Gastroesophageal sphincter (tissue), 4 donors: ENCODE measurements at regions not wholly inside any gene's neighbourhood (a gene's known extent, or its start where the extent isn't known, plus 50 kb on each side); places are given as distances from the start of the nearest gene placed in this dataset.

ENCODE experiments used
- ATAC-seq: fragments of 150-250 bp; one replicate; pipeline ENCODE4 v1.9.1; 2016; ENCODE audit warnings: mild to moderate bottlenecking, moderate library complexity
- H3K27ac ChIP-seq, 4 donors: fragments of 200-600 bp; sonication (generic) in 3 of 4; 1 replicate in 3 of 4; 2 replicates in 1 of 4; pipeline ENCODE4 v1.5.1; 2016 to 2019
- H3K27me3 ChIP-seq: fragments of 200-600 bp; sonication (generic); one replicate; pipeline ENCODE4 v1.5.1; 2019
- H3K36me3 ChIP-seq, 2 donors: fragments of 200-600 bp; sonication (generic); one replicate each; pipeline ENCODE4 v1.5.1; 2019; ENCODE audit warnings: control low read depth in 1 of 2
- H3K4me1 ChIP-seq, 3 donors: fragments of 200-600 bp; sonication (generic); 1 replicate in 2 of 3; 2 replicates in 1 of 3; pipeline ENCODE4 v1.5.1; 2016 to 2019; ENCODE audit warnings: control low read depth in 2 of 3
- H3K4me3 ChIP-seq, 2 donors: fragments of 200-600 bp; sonication (generic); one replicate each; pipeline ENCODE4 v1.5.1; 2019; ENCODE audit warnings: mild to moderate bottlenecking in 1 of 2, moderate library complexity in 1 of 2
- H3K9me3 ChIP-seq, 3 donors: fragments of 200-600 bp; sonication (generic); one replicate each; pipeline ENCODE4 v1.5.1; 2017 to 2019; ENCODE audit warnings: control low read depth in 2 of 3
- CTCF ChIP-seq, 4 experiments: fragments of 200-600 bp in 2 of 4; fragments of 450-650 bp in 2 of 4; sonication (generic) in 1 of 4; IDR thresholded peaks; one replicate each; pipeline ENCODE4 v1.5.1; 2017 to 2019; ENCODE audit warnings: antibody characterized with exemption in 4 of 4, mild to moderate bottlenecking in 2 of 4, moderate library complexity in 2 of 4
- EP300 ChIP-seq: sonication (generic); formaldehyde crosslinking; IDR thresholded peaks from one replicate; pipeline ENCODE4 v1.6.1; 2017; ENCODE audit warnings: antibody characterized with exemption, mild to moderate bottlenecking
- POLR2A ChIP-seq, 2 donors: fragments of 450-650 bp; IDR thresholded peaks; one replicate each; pipeline ENCODE4 v1.6.1; 2017; ENCODE audit warnings: antibody characterized with exemption in 2 of 2, mild to moderate bottlenecking in 2 of 2, moderate library complexity in 1 of 2
- POLR2AphosphoS5 ChIP-seq: sonication (generic); formaldehyde crosslinking; IDR thresholded peaks from one replicate; pipeline ENCODE4 v1.6.1; 2017; ENCODE audit warnings: antibody characterized with exemption
- WGBS, 2 donors: methylation state at CpG; one replicate each; pipeline ENCODE4 v1.1.5; 2018; ENCODE audit warnings: low coverage in 1 of 2; 5-methylcytosine and 5-hydroxymethylcytosine counted together

- Histone ChIP-seq H3K4me3 (no peak overlapping the region), H3K27ac (peak overlapping the region in 1 of 4 donors; percentile 9), H3K36me3 (no peaks in the 10 kb centered on the region), H3K4me1 (peaks cover 0 to 13% (median 6%) of the 10 kb centered on the region in 3 donors), H3K9me3 (no peaks in the 10 kb centered on the region), H3K27me3 (no peaks in the 10 kb centered on the region)
- ATAC-seq: no peak
- WGBS, 2 donors: 29 to 43% methylated on average over 7 to 10 of the region's 10 CpGs
- TF ChIP-seq POLR2AphosphoS5: no peak
- TF ChIP-seq CTCF (IDR thresholded peaks at IDR 0.05): no peak
- TF ChIP-seq EP300: no peak
- TF ChIP-seq POLR2A (IDR thresholded peaks at IDR 0.05): no peak
Measured at GRCh38 chr14:49946320-49947141, 53.6 kb downstream of the ARF6 start.

GRCh38 chr14:49947506-49947905 lies 54.6 kb downstream of the ARF6 start:
- H3K4me3 ChIP-seq: no peak overlapping the region
- H3K4me1 ChIP-seq: peaks cover 0 to 13% (median 6%) of the 10 kb centered on the region in 3 donors
- no peaks in the 10 kb centered on the region for H3K27me3 ChIP-seq
- no peak for ATAC-seq
- WGBS, 2 donors: 68 to 72% methylated on average over 3 of the region's 3 CpGs
- H3K36me3 ChIP-seq: no peaks in the 10 kb centered on the region
- no peak overlapping the region for H3K27ac ChIP-seq
- TF ChIP-seq EP300 (no peak), POLR2A (IDR thresholded peaks at IDR 0.05) (no peak), POLR2AphosphoS5 (no peak)
- no peaks in the 10 kb centered on the region for H3K9me3 ChIP-seq

- no peaks in the 10 kb centered on the region for H3K27me3 ChIP-seq
- no peak for TF ChIP-seq POLR2A (IDR thresholded peaks at IDR 0.05)
- TF ChIP-seq CTCF (IDR thresholded peaks at IDR 0.05): no peak
- no peak for TF ChIP-seq POLR2AphosphoS5
- TF ChIP-seq EP300: no peak
- no peaks in the 10 kb centered on the region for H3K9me3 ChIP-seq
- ATAC-seq: no peak
- no peak overlapping the region for H3K4me3 ChIP-seq
- no peaks in the 10 kb centered on the region for H3K36me3 ChIP-seq
- no peak overlapping the region for H3K27ac ChIP-seq
- WGBS, 2 donors: 75 to 85% methylated on average over 2 to 3 of the region's 4 CpGs
- peaks cover 0 to 13% (median 6%) of the 10 kb centered on the region in 3 donors for H3K4me1 ChIP-seq
Measured at GRCh38 chr14:49950275-49951228, 57.7 kb downstream of the ARF6 start.

- Histone ChIP-seq H3K4me1 (peaks cover 0 to 12% (median 6%) of the 10 kb centered on the region in 3 donors), H3K36me3 (no peaks in the 10 kb centered on the region), H3K27ac (no peak overlapping the region), H3K9me3 (no peaks in the 10 kb centered on the region), H3K27me3 (no peaks in the 10 kb centered on the region), H3K4me3 (no peak overlapping the region)
- 100% methylated on average over 1 of the region's 1 CpG; no CpG with 5 or more reads in 1 of the 2 donors for WGBS, 2 donors
- ATAC-seq: no peak
- TF ChIP-seq POLR2A (IDR thresholded peaks at IDR 0.05) (no peak), POLR2AphosphoS5 (no peak), CTCF (IDR thresholded peaks at IDR 0.05) (no peak), EP300 (no peak)
Measured at GRCh38 chr14:49951229-49951607, 58.3 kb downstream of the ARF6 start.

- no peak for ATAC-seq
- Histone ChIP-seq H3K9me3 (no peaks in the 10 kb centered on the region), H3K27ac (no peak overlapping the region), H3K4me3 (no peak overlapping the region), H3K4me1 (peaks cover 0 to 6% (median under 1%) of the 10 kb centered on the region in 3 donors), H3K36me3 (no peaks in the 10 kb centered on the region), H3K27me3 (no peaks in the 10 kb centered on the region)
- no peak for TF ChIP-seq CTCF (IDR thresholded peaks at IDR 0.05)
- no peak for TF ChIP-seq POLR2AphosphoS5
- no peak for TF ChIP-seq POLR2A (IDR thresholded peaks at IDR 0.05)
- no peak for TF ChIP-seq EP300
- WGBS, 2 donors: 92 to 96% methylated on average over 3 of the region's 3 CpGs
Measured at GRCh38 chr14:49951691-49952345, 58.9 kb downstream of the ARF6 start.
